AG10803 (cell line): ENCODE measurements at regions not wholly inside any gene's neighbourhood (a gene's known extent, or its start where the extent isn't known, plus 50 kb on each side); places are given as distances from the start of the nearest gene placed in this dataset.

Source experiments
- DNase-seq: peaks from one replicate; pipeline ENCODE4 v3.0.0; 2010; ENCODE audit warnings: low read depth
- H3K4me3 ChIP-seq: 2 replicates; pipeline ENCODE4 v1.5.1; 2011; ENCODE audit warnings: mild to moderate bottlenecking, low read length, control low read depth
- CTCF ChIP-seq: conservative IDR thresholded peaks from 2 replicates; pipeline ENCODE4 v1.5.1; 2011; ENCODE audit warnings: mild to moderate bottlenecking, low read length, control low read depth, inconsistent platforms

GRCh38 chr17:72492494-72492893, 371.7 kb downstream of the SOX9 start:
- no peak overlapping the region for H3K4me3 ChIP-seq
- DNase-seq, result no peak
- TF ChIP-seq CTCF, result no peak

GRCh38 chr17:72492941-72493340, 372.1 kb downstream of the SOX9 start:
- no peak for TF ChIP-seq CTCF
- no peak for DNase-seq
- no peak overlapping the region for H3K4me3 ChIP-seq

- TF ChIP-seq CTCF, result no peak
- no peak overlapping the region for H3K4me3 ChIP-seq
- no peak for DNase-seq
These were observed 373.7 kb downstream of the SOX9 start for GRCh38 chr17:72494566-72494965.

- no peak overlapping the region for H3K4me3 ChIP-seq
- TF ChIP-seq CTCF, result no peak
- DNase-seq, result no peak
These were observed 375.6 kb downstream of the SOX9 start for GRCh38 chr17:72496461-72496860.

- DNase-seq, result no peak
- no peak for TF ChIP-seq CTCF
- H3K4me3 ChIP-seq, result no peak overlapping the region
These were observed 377.1 kb downstream of the SOX9 start for GRCh38 chr17:72497915-72498314.

GRCh38 chr17:72498364-72499210, 377.8 kb downstream of the SOX9 start:
- DNase-seq, result no peak
- no peak for TF ChIP-seq CTCF
- H3K4me3 ChIP-seq, result no peak overlapping the region
